AG09319 (cell line): ENCODE measurements at regions not wholly inside any gene's neighbourhood (a gene's known extent, or its start where the extent isn't known, plus 50 kb on each side); places are given as distances from the start of the nearest gene placed in this dataset.
"Not testable (repeated sequence)": the region's sequence is repeated elsewhere in the genome, so short reads cannot be mapped to it uniquely, and the experiment has no call there.

Source experiments
- DNase-seq: peaks from one replicate; pipeline ENCODE4 v3.0.0-alpha.2; 2010; ENCODE audit warnings: low read depth; ENCODE audit errors: extremely low read depth
- CTCF ChIP-seq: IDR thresholded peaks from 2 replicates; pipeline ENCODE4 v1.5.1; 2011; ENCODE audit warnings: low read depth, mild to moderate bottlenecking, inconsistent platforms, low read length, moderate library complexity

- no peak for DNase-seq
- TF ChIP-seq CTCF, result no peak
These were observed 914.3 kb upstream of the API5 start for GRCh38 chr11:42397483-42397882.

- DNase-seq, result no peak
- no peak for TF ChIP-seq CTCF
These were observed 904.5 kb upstream of the API5 start for GRCh38 chr11:42407341-42407740.

GRCh38 chr11:42410251-42410955 lies 901.4 kb upstream of the API5 start:
- no peak for TF ChIP-seq CTCF
- no peak for DNase-seq

GRCh38 chr11:42412590-42412989 lies 899.2 kb upstream of the API5 start:
- DNase-seq, result no peak
- no peak for TF ChIP-seq CTCF

GRCh38 chr11:42417691-42418090 lies 894.1 kb upstream of the API5 start:
- no peak for TF ChIP-seq CTCF
- DNase-seq, result no peak

DNA sequence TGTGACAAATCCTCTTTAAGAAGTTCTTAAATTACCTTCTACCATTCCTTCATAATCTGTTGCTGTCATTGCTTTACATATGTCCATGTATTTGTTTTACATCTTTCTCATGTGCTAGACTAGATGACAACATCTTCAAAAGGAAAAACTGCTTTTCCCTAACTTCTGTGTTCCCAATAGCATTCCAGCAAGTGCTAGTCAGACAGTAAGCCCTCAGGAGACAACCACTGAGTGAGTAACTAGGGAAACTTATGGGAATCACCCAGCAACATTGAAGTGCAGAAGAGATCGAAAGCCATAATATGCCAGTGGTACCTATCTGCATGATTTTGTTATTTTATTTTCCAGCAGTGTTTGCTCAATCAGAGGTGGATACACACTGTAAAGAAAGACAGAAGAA lies 889.7 kb upstream of the API5 start:
- no peak for DNase-seq
- no peak for TF ChIP-seq CTCF

DNA sequence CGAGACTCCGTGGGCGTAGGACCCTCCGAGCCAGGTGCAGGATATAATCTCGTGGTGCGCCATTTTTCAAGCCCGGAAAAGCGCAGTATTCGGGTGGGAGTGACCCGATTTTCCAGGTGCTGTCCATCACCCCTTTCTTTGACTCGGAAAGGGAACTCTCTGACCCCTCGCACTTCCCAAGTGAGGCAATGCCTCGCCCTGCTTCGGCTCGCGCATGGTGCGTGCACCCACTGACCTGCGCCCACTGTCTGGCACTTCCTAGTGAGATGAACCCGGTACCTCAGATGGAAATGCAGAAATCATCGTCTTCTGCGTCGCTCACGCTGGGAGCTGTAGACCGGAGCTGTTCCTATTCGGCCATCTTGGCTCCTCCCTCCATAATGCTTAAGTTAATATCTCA lies 876.9 kb upstream of the API5 start:
- not testable (repeated sequence) for DNase-seq

- TF ChIP-seq CTCF, result no peak
- DNase-seq, result no peak
These were observed 867.4 kb upstream of the API5 start for GRCh38 chr11:42444406-42444805.
